HCT116 (cell line): ENCODE measurements at regions not wholly inside any gene's neighbourhood (a gene's known extent, or its start where the extent isn't known, plus 50 kb on each side); places are given as distances from the start of the nearest gene placed in this dataset.

Experiments
- ATAC-seq: fragments of 200-7000 bp; cut with Tn5 transposase; 2 replicates; pipeline ENCODE4 v1.9.1; 2020; ENCODE audit warnings: mild to moderate bottlenecking, moderate library complexity
- BruUV-seq: library from RNA; stranded (reverse); fragments of 400-500 nt; replicated peaks from 2 replicates; lab custom pipeline; 2021; lab: Mats Ljungman, UMichigan
- CTCF ChIA-PET: fragments of 300-600 bp; sonication (Branson Sonifier 250); formaldehyde crosslinking; loops from one replicate; lab custom pipeline; 2021; ENCODE audit warnings: antibody characterized with exemption; lab: Charles Lee
- POLR2A ChIA-PET: fragments of 300-600, 350-600 bp; sonication (Branson Sonifier 250); formaldehyde crosslinking; loops from one replicate; lab custom pipeline; 2021; ENCODE audit warnings: antibody characterized with exemption; lab: Charles Lee
- RAD21 ChIA-PET, 2 experiments: fragments of 300-600 bp; sonication (Branson Sonifier 250); formaldehyde crosslinking; loops; one replicate each; lab custom pipeline; 2023; ENCODE audit warnings: low total read pairs in 2 of 2; ENCODE audit not compliant: uncharacterized antibody in 2 of 2, unreplicated experiment in 2 of 2, low non-redundant PET in 1 of 2; lab: Charles Lee
- DNase-seq: peaks from one replicate; pipeline ENCODE4 v3.0.0-alpha.2; 2010; ENCODE audit warnings: low read depth, low spot score
- H2AFZ ChIP-seq: fragments of 200-600 bp; shearing (Covaris generic), sonication (generic); 2 replicates; pipeline ENCODE4 v1.6.1; 2017; ENCODE audit warnings: low read depth, mixed run types, mixed read lengths, antibody characterized with exemption, low read length; ENCODE audit not compliant: poor library complexity, severe bottlenecking
- H3K27ac ChIP-seq: 2 replicates; pipeline ENCODE4 v1.5.1; 2012; ENCODE audit warnings: low read depth, low read length
- H3K27me3 ChIP-seq: fragments of 200-600 bp; sonication (generic); 2 replicates; pipeline ENCODE4 v1.6.1; 2016; ENCODE audit warnings: mixed run types, low read length, mixed read lengths; ENCODE audit not compliant: insufficient read depth
- H3K36me3 ChIP-seq, 2 experiments: fragments of 200-500 bp in 1 of 2; fragments of 200-600 bp in 1 of 2; sonication (Bioruptor generic) in 1 of 2; sonication (generic) in 1 of 2; 2 replicates each; pipeline versions ENCODE4 v1.5.1 to v1.6.1; 2014 to 2016; ENCODE audit warnings: low read length in 2 of 2, inconsistent platforms in 1 of 2, mixed read lengths in 1 of 2, mixed run types in 1 of 2; ENCODE audit not compliant: insufficient read depth in 2 of 2, control insufficient read depth in 1 of 2
- H3K4me1 ChIP-seq, 2 experiments: fragments of 200-600 bp in 1 of 2; sonication (generic) in 1 of 2; 2 replicates each; pipeline versions ENCODE4 v1.5.1 to v1.6.1; 2012 to 2017; ENCODE audit warnings: low read length in 2 of 2, inconsistent platforms in 1 of 2, mild to moderate bottlenecking in 1 of 2, mixed read lengths in 1 of 2, mixed run types in 1 of 2, moderate library complexity in 1 of 2; ENCODE audit not compliant: insufficient read depth in 2 of 2, control insufficient read depth in 1 of 2
- H3K4me2 ChIP-seq: fragments of 200-600 bp; sonication (generic); 2 replicates; pipeline ENCODE4 v1.6.1; 2017; ENCODE audit warnings: mixed run types, low read length, mixed read lengths
- H3K4me3 ChIP-seq, 2 experiments: fragments of 200-600 bp in 1 of 2; sonication (generic) in 1 of 2; replicated peaks in 1 of 2; 2 replicates each; pipeline ENCODE4 v1.5.1; 2011 to 2016; ENCODE audit warnings: low read length in 2 of 2, control low read depth in 1 of 2, low read depth in 1 of 2, mild to moderate bottlenecking in 1 of 2, mixed read lengths in 1 of 2, mixed run types in 1 of 2
- H3K79me2 ChIP-seq: fragments of 200-600 bp; sonication (generic); 2 replicates; pipeline ENCODE4 v1.6.1; 2017; ENCODE audit warnings: mild to moderate bottlenecking, mixed run types, low read length, moderate library complexity, mixed read lengths; ENCODE audit not compliant: insufficient read depth
- H3K9ac ChIP-seq: fragments of 200-600 bp; sonication (generic); 2 replicates; pipeline ENCODE4 v1.6.1; 2016; ENCODE audit warnings: low read length, mixed read lengths
- H3K9me2 ChIP-seq: fragments of 200-600 bp; sonication (generic), shearing (Covaris generic); 2 replicates; pipeline ENCODE4 v1.6.1; 2017; ENCODE audit warnings: mixed run types, mild to moderate bottlenecking, moderate library complexity; ENCODE audit not compliant: insufficient read depth
- H3K9me3 ChIP-seq, 2 experiments: fragments of 200-500 bp in 1 of 2; fragments of 200-600 bp in 1 of 2; sonication (Bioruptor generic) in 1 of 2; sonication (generic) in 1 of 2; 2 replicates each; pipeline ENCODE4 v1.6.1; 2014 to 2017; ENCODE audit warnings: low read length in 2 of 2, mixed read lengths in 2 of 2, inconsistent platforms in 1 of 2, low read depth in 1 of 2, mild to moderate bottlenecking in 1 of 2, mixed run types in 1 of 2, moderate library complexity in 1 of 2; ENCODE audit not compliant: control insufficient read depth in 1 of 2, insufficient read depth in 1 of 2
- H4K20me1 ChIP-seq: fragments of 200-600 bp; sonication (generic), shearing (Covaris generic); 2 replicates; pipeline ENCODE4 v1.6.1; 2017; ENCODE audit warnings: mixed run types, mild to moderate bottlenecking, moderate library complexity; ENCODE audit not compliant: insufficient read depth
- ATF3 ChIP-seq: IDR thresholded peaks from 2 replicates; pipeline ENCODE4 v1.6.1; 2012
- CBX3 ChIP-seq: IDR thresholded peaks from 2 replicates; pipeline ENCODE4 v1.6.1; 2012; ENCODE audit warnings: low read depth
- CEBPB ChIP-seq: IDR thresholded peaks from 2 replicates; pipeline ENCODE4 v1.6.1; 2012; ENCODE audit warnings: low read depth
- CTCF ChIP-seq, 3 experiments: fragments of 200-600 bp in 1 of 3; sonication (generic) in 1 of 3; IDR thresholded peaks in 2 of 3; conservative IDR thresholded peaks in 1 of 3; 2 replicates each; pipeline ENCODE4 v1.5.1; 2012 to 2017; ENCODE audit warnings: low read depth in 2 of 3, low read length in 2 of 3, antibody characterized with exemption in 1 of 3, borderline replicate concordance in 1 of 3, control low read depth in 1 of 3, mild to moderate bottlenecking in 1 of 3, mixed read lengths in 1 of 3, mixed run types in 1 of 3, moderate library complexity in 1 of 3; ENCODE audit not compliant: insufficient read depth in 1 of 3
- EGR1 ChIP-seq: IDR thresholded peaks from 2 replicates; pipeline ENCODE4 v1.6.1; 2012; ENCODE audit warnings: low read depth
- ELF1 ChIP-seq: IDR thresholded peaks from 2 replicates; pipeline ENCODE4 v1.6.1; 2012; ENCODE audit warnings: low read depth, borderline replicate concordance
- EZH2 ChIP-seq: fragments of 200-600 bp; sonication (generic); IDR thresholded peaks from 2 replicates; pipeline ENCODE4 v1.6.1; 2017; ENCODE audit warnings: antibody characterized with exemption, mixed run types
- EZH2phosphoT487 ChIP-seq: fragments of 200-600 bp; IDR thresholded peaks from 2 replicates; pipeline ENCODE4 v1.6.1; 2018; ENCODE audit warnings: antibody characterized with exemption, borderline replicate concordance
- JUND ChIP-seq: IDR thresholded peaks from 2 replicates; pipeline ENCODE4 v1.6.1; 2012
- POLR2A ChIP-seq: IDR thresholded peaks from 2 replicates; pipeline ENCODE4 v1.7.0; 2011; ENCODE audit warnings: borderline replicate concordance; ENCODE audit not compliant: insufficient read depth, insufficient read length; ENCODE audit errors: extremely low read depth
- POLR2AphosphoS5 ChIP-seq: IDR thresholded peaks from 2 replicates; pipeline ENCODE4 v1.6.1; 2011; ENCODE audit warnings: mild to moderate bottlenecking, low read depth, low read length, moderate library complexity
- RAD21 ChIP-seq: IDR thresholded peaks from 2 replicates; pipeline ENCODE4 v1.6.1; 2012; ENCODE audit warnings: low read depth, mild to moderate bottlenecking
- SIN3A ChIP-seq: IDR thresholded peaks from 2 replicates; pipeline ENCODE4 v1.6.1; 2012; ENCODE audit warnings: low read depth
- SP1 ChIP-seq: IDR thresholded peaks from 2 replicates; pipeline ENCODE4 v1.6.1; 2012; ENCODE audit warnings: low read depth
- SRF ChIP-seq: IDR thresholded peaks from 2 replicates; pipeline ENCODE4 v1.6.1; 2012; ENCODE audit warnings: low read depth
- TCF7L2 ChIP-seq: IDR thresholded peaks from 2 replicates; pipeline ENCODE4 v1.7.0; 2011; ENCODE audit warnings: borderline replicate concordance, inconsistent platforms; ENCODE audit not compliant: insufficient read depth, insufficient read length; ENCODE audit errors: extremely low read depth
- YY1 ChIP-seq: IDR thresholded peaks from 2 replicates; pipeline ENCODE4 v1.6.1; 2011; ENCODE audit warnings: low read length, low read depth, moderate library complexity, mild to moderate bottlenecking; ENCODE audit not compliant: insufficient replicate concordance; ENCODE audit errors: extremely low read depth
- ZNF274 ChIP-seq: fragments of 200-500 bp; sonication (Bioruptor generic); IDR thresholded peaks from 2 replicates; pipeline ENCODE4 v1.6.1; 2014; ENCODE audit warnings: mild to moderate bottlenecking, low read depth, low read length, inconsistent platforms
- intact Hi-C: fragments of 100-400 bp; cut with micrococcal nuclease; formaldehyde crosslinking; loops from 2 replicates; pipeline ENCODE4 v1.10.0; 2022

GRCh38 chr2:67158718-67159117 is 238.4 kb upstream of the ETAA1 start:
- H4K20me1 ChIP-seq, result no peaks in the 10 kb centered on the region
- BruUV-seq, result no TSS peak
- H2AFZ ChIP-seq, result no peak overlapping the region
- H3K4me2 ChIP-seq, result no peak overlapping the region
- no peaks in the 10 kb centered on the region for H3K27me3 ChIP-seq
- H3K36me3 ChIP-seq, result no peaks in the 10 kb centered on the region
- H3K9me2 ChIP-seq, result no peaks in the 10 kb centered on the region
- no peaks in the 10 kb centered on the region for H3K4me1 ChIP-seq
- H3K9ac ChIP-seq, result no peak overlapping the region
- H3K4me3 ChIP-seq, result no peak overlapping the region
- no peak overlapping the region for H3K27ac ChIP-seq
- ChIA-PET POLR2A (no interaction called here), CTCF (no interaction called here), RAD21 (no interaction called here)
- ATAC-seq (no peak), DNase-seq (no peak)
- H3K79me2 ChIP-seq, result no peaks in the 10 kb centered on the region
- H3K9me3 ChIP-seq, result no peaks in the 10 kb centered on the region
- intact Hi-C loops, result no loop called here
- TF ChIP-seq SRF, result no peak
- TF ChIP-seq CTCF (IDR thresholded peaks at IDR 0.05 in 2 of 3, conservative IDR thresholded peaks at IDR 0.05 in 1 of 3; ENCODE audit: borderline replicate concordance in 1 of 3, insufficient read depth in 1 of 3, low read depth in 2 of 3, low read length in 2 of 3), result no peak
- no peak for TF ChIP-seq POLR2A
- no peak for TF ChIP-seq EZH2
- no peak for TF ChIP-seq JUND
- no peak for TF ChIP-seq CEBPB
- no peak for TF ChIP-seq ZNF274
- no peak for TF ChIP-seq SP1
- TF ChIP-seq YY1, result no peak

GRCh38 chr2:67159929-67160328 is 237.2 kb upstream of the ETAA1 start:
- ChIA-PET CTCF (no interaction called here), RAD21 (no interaction called here), POLR2A (no interaction called here)
- Histone ChIP-seq H3K79me2 (no peaks in the 10 kb centered on the region), H2AFZ (no peak overlapping the region), H3K9me3 (no peaks in the 10 kb centered on the region), H3K4me1 (no peaks in the 10 kb centered on the region), H4K20me1 (no peaks in the 10 kb centered on the region), H3K27ac (no peak overlapping the region), H3K4me3 (no peak overlapping the region), H3K9ac (no peak overlapping the region), H3K27me3 (no peaks in the 10 kb centered on the region), H3K36me3 (no peaks in the 10 kb centered on the region), H3K4me2 (no peak overlapping the region), H3K9me2 (no peaks in the 10 kb centered on the region)
- DNase-seq (no peak), ATAC-seq (no peak)
- intact Hi-C loops, result no loop called here
- no TSS peak for BruUV-seq
- TF ChIP-seq CTCF (IDR thresholded peaks at IDR 0.05 in 2 of 3, conservative IDR thresholded peaks at IDR 0.05 in 1 of 3; ENCODE audit: borderline replicate concordance in 1 of 3, insufficient read depth in 1 of 3, low read depth in 2 of 3, low read length in 2 of 3) (no peak), POLR2AphosphoS5 (no peak), ATF3 (no peak), POLR2A (no peak), CBX3 (no peak), EZH2phosphoT487 (no peak), ELF1 (no peak), SRF (no peak), CEBPB (no peak), EGR1 (no peak), SIN3A (no peak), TCF7L2 (no peak), SP1 (no peak), RAD21 (no peak)
